GM12864 (cell line): ENCODE measurements at regions not wholly inside any gene's neighbourhood (a gene's known extent, or its start where the extent isn't known, plus 50 kb on each side); places are given as distances from the start of the nearest gene placed in this dataset.

Source experiments
- DNase-seq: peaks from one replicate; pipeline ENCODE4 v3.0.0-alpha.2; 2011; ENCODE audit warnings: low read depth
- H3K4me3 ChIP-seq: 2 replicates; pipeline ENCODE4 v1.5.1; 2011; ENCODE audit warnings: mild to moderate bottlenecking, low read depth, low read length, control low read depth
- TF ChIP-seq, protein P1 (sequence below): IDR thresholded peaks from 2 replicates; pipeline ENCODE4 v1.5.1; 2011; ENCODE audit warnings: low read depth, mild to moderate bottlenecking, moderate library complexity, low read length, control low read depth, inconsistent platforms; ENCODE audit errors: missing control alignments

DNA sequence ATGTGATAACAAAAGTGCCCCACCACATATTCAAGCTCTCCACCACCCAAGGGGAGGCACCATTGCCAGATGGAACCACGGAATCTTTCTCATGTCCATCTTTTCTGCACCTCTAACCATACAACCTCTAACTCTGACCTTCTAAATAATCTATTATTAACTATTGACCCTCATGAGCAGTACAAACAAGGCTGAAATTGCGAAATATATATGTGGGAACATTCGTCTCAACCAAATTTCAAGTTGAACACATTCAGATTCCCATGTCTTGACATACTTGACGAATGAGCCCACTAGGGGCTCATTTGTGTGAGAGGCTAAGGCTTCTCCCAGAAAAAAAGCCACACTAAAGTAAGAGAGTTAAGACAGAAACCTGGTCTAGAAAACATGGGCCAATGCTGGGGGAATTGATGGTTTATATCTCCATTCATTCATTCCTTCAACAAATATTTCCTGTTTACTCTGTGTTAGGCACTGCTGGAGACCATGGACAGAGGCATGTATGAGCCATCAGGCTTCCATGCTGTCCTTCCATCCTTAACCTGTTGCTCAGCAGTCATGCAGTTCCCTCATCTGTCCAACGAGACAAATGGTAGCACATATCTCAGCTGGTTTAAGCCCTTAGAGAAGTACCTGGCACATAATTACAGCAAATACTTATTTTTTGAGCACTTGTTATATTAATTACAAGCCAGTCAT lies 130.4 kb downstream of the ESM1 start:
- no peak for DNase-seq
- TF ChIP-seq, protein P1, sequence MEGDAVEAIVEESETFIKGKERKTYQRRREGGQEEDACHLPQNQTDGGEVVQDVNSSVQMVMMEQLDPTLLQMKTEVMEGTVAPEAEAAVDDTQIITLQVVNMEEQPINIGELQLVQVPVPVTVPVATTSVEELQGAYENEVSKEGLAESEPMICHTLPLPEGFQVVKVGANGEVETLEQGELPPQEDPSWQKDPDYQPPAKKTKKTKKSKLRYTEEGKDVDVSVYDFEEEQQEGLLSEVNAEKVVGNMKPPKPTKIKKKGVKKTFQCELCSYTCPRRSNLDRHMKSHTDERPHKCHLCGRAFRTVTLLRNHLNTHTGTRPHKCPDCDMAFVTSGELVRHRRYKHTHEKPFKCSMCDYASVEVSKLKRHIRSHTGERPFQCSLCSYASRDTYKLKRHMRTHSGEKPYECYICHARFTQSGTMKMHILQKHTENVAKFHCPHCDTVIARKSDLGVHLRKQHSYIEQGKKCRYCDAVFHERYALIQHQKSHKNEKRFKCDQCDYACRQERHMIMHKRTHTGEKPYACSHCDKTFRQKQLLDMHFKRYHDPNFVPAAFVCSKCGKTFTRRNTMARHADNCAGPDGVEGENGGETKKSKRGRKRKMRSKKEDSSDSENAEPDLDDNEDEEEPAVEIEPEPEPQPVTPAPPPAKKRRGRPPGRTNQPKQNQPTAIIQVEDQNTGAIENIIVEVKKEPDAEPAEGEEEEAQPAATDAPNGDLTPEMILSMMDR: no peak
- no peak overlapping the region for H3K4me3 ChIP-seq

DNA sequence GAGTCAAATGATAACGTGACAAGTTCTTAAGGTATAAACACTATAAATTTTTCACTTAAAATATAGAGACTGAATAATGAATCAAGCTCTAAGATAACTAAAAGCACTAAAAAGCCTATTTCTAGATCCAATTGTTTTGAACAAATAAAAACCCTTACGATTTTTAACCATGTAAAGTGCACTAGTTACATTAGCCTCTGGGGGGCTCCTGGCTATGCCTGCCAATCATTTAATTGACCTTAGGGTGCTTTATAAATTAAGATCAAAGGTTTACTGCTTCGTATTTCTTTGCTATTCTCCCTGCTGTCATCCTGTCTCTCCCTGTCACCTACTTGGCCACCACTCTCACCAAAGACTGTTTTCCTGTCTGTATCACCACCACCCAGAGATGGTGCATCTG lies 133.4 kb downstream of the ESM1 start:
- DNase-seq: no peak
- TF ChIP-seq, protein P1: peak; percentile 7
- H3K4me3 ChIP-seq: no peak overlapping the region

DNA sequence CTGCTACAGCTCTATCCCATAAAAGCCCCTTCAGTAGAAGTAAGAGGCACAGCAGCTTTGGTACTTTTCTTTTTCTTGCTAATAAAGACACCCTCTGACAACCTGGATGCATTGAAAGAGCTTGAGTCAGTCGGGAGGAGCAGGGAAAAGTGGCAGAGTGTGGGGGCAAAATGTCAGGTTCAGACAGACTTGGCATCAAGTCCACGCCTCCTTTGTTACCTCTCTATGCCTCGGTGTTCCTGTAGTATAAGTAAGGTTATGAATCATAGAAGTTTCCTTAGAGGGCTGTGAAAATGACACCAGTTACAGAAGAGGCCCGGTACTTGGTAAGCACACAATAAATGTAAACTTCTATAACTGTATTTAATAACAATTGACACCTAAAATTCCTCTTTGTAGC lies 133.9 kb downstream of the ESM1 start:
- H3K4me3 ChIP-seq: no peak overlapping the region
- no peak for DNase-seq
- TF ChIP-seq, protein P1: no peak

DNA sequence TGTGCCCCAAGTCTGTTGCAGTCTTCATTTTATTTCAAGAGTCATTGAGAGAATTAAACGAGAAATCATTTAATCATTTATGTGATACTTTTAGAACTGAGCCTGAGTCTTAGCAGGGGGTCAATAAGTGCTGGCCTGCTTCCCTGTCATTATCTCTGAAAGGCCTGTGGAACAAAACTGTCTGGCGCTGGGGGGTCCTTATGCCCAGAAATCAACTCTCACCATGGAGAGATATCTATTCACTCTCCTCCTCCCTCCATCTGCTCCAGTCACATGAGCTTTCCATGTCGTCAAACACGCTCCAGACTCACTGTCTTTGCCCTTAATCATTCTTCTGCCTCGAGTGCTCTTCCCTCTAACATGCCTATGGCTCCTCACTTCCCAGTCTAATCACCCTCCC lies 136.8 kb downstream of the ESM1 start:
- DNase-seq: no peak
- TF ChIP-seq, protein P1: no peak
- H3K4me3 ChIP-seq: no peak overlapping the region

DNA sequence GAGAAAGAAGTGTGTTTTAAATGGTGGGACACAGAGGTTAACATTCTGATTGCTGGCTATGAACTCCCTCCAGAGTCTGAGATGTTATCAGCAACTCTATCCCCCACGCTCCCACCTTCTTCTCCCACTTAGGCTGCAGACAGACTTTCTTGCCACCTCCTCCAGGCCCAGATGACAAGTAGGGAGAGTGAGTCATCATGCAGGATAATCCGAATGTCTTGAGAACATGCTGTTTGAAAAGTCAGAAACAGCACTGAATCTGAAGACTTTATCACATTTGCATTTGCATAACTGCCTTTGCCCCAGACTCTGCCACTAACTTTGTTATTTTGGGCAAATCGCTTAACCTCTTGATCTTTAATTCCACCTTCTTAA lies 139.8 kb downstream of the ESM1 start:
- DNase-seq: no peak
- TF ChIP-seq, protein P1: no peak

DNA sequence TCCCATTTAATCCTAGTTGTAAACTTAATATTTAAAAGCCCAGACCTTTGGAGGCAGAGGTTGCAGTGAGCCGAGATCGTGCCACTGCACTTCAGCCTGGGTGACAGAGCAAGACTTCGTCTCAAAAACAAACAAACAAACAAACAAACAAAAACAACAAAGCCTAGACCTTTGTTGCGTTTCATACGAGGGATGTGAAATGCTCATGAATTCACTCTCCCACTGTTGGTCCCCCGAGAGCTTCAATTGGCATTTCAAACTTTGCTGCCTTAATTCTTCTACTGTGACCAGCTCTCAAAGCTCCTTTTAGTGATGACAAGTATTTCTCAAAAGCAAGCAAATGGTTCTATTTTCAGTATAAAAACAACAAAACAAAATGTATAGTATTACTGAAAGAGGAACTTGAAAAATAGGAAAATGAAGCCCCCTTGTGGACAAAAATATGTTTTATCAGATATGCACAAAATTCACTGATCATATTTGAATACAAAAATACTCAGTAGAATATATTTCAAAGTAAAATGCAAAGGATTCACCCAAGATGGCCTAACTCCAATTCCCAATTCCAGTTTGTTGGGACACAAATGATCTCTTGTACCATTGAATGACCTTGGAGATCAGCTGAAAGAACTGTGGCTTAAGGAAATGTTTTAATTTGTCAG lies 140.4 kb downstream of the ESM1 start:
- TF ChIP-seq, protein P1: peak; percentile 37
- no peak overlapping the region for H3K4me3 ChIP-seq
- DNase-seq: peak; percentile 8

More for the DNA sequence above, 139.8 kb downstream of the ESM1 start:
- no peak overlapping the region for H3K4me3 ChIP-seq

DNA sequence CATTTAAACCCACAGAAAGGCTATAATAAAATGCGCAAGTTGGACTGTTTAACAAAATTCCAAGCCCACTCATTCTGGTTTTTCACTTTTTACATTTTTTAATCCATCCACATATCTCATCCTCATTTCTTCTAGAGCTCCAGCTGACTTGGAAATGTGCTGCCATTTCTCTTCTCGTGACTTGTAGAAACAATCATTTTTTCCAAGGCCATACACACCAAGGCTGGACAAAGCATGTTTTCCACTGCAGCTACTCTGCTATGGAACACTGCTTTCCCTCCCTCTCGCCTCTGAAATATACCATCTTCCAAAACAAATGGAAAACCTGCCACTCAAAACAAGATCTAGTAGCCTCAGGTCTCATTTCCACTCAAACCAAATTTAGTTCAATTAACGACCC lies 141.1 kb downstream of the ESM1 start:
- H3K4me3 ChIP-seq: no peak overlapping the region
- DNase-seq: no peak
- TF ChIP-seq, protein P1: no peak
